Head of caudate nucleus (tissue), 42 donors: ENCODE measurements at regions not wholly inside any gene's neighbourhood (a gene's known extent, or its start where the extent isn't known, plus 50 kb on each side); places are given as distances from the start of the nearest gene placed in this dataset.

Experiments
- DNase-seq, 42 donors: peaks; one replicate each; pipeline versions ENCODE4 v3.0.0 to v3.0.0-alpha.2; 2020 to 2021; ENCODE audit warnings: mixed read lengths in 7 of 42
- intact Hi-C: fragments of 100-400 bp; cut with DNase I; formaldehyde crosslinking; loops from one replicate; pipeline ENCODE4 v1.15.0; 2022

DNA sequence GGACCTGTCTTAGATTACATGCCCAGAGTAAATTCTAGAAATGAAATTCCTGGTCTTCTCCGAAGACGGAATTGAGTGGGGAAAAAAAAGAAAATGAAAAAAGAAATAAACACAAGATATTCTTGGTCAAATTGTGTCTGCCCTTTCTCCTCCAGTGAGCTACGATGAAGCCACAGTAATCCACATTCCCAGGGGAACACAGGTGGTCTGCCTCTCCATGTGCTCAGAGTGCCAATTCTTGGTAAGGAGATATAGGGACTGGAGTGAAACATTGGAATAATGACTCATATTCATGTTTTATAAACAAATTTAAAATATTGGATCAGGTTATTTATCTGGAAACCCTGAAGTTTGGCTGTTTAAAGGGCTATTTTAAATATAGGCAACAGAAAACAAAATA, 54.2 kb upstream of the MGST2 start:
- no peak for DNase-seq
- intact Hi-C loops = no loop called here

DNA sequence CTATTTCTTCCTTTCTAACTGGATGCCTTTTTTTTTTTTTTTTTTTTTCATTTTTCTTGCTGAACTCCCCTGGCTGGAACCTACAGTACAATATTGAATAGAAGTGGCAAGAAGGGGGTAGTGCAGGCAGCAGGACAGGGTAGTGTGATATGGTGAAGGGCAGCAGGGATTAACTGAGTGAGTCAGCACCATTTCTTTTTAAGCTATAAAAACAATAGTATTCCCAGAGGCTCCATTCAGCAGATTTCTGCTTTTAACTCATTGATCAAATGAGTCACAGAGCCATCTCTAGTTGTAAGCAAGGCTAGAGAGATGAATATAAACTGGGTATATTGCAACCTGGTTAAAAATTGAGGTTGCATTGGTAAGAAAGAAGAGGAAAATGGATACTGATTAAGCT, 53.6 kb upstream of the SETD7 start:
- intact Hi-C loops = loop anchor here (5.0 kb wide), 1 partner anchor 43 kb away; no protein-coding TSS in a partner anchor
- DNase-seq = no peak

DNA sequence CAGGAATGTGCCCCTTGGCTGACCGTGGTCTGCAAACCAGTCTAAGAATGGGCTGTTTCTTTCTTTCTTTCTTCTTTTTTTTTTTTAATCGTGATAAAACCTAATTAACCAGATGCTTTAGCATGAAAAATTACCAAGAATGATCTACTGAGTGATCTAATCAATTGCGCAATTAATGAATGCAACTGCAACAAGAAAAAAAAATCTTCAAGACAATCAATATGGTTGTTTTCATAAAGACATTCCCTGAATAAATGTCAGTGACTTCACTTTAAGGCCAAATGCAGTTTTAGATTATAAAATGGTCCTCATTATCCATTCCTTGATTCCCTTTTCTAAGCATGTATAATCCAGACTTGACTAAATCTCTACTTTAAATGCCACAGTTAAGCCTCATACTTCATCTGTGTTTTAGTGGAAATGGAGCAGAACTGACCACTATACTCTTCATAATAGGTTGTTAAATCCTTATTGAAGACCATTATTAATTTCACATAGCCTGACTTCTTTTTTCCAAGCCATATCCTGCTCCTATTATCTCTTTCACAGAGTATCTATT, 51.6 kb upstream of the SETD7 start:
- DNase-seq = no peak
- intact Hi-C loops = loop anchor here (5.0 kb wide), 1 partner anchor 45 kb away; no protein-coding TSS in a partner anchor

DNA sequence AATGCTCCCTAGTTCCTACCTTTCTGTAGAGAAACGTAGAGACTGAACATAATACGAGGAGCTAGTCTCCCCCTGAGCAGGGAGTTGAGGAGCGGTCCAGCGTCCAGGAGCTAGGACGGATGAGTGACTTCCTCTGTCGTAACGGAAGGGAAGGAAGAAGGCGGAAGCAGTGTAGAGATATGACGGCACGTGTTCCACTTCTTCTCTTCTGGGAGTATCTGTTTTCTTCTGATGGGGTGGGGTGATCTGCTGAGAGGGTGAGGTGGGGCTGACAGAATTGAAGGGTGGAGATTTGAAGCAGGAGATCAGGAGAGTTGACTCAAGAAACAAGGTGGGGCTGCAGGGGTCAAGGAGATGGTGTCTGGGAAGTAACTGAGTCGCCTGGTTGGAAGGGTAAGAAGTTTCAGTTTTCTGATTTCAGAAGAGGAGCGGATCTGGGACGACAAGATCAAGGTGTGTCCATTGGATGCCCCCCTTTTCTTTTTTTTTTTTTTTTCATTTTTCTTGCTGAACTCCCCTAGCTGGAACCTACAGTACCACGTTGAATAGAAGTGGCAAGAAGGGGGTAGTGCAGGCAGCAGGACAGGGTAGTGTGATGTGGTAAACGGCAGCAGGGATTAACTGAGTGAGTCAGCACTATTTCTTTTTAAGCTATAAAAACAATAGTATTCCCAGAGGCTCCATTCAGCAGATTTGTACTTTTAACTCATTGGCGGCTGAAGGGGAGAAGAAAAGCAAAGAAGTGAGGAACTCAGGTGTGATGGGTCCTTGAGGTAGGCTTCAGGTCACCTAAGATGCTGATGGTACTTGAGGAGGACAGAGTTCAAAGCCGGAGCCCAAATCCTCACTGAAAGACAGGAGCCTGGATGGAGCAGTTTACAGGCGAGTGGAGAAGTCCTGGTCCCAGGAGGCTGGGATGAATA, 50.8 kb upstream of the SETD7 start:
- intact Hi-C loops = loop anchor here (5.0 kb wide), 1 partner anchor 45 kb away; no protein-coding TSS in a partner anchor

DNA sequence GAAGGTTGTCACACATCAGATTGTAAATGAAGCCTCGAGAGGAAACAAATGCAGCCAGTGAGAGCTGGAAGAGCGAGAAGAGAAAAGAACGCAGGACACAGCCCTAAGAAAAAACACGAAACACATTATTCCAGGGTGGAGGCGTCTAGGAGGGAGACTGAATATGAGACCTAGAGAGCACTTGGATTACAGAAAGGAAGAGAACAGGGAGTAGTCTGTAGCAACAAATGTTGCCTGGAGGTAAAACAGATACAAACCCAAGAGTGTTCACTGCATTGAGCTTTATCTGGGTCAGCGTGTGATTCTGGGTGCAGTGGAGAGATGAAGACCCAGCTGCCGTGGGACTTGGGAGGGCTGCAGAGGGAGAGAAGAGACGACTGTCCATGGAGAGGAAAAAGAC, 50.1 kb upstream of the SETD7 start:
- no peak for DNase-seq
- intact Hi-C loops = loop anchor here (5.0 kb wide), 1 partner anchor 46 kb away; no protein-coding TSS in a partner anchor

More for the DNA sequence above, 50.8 kb upstream of the SETD7 start:
- DNase-seq = no peak
